ENCODE measurements at regions not wholly inside any gene's neighbourhood (a gene's known extent, or its start where the extent isn't known, plus 50 kb on each side); places are given as distances from the start of the nearest gene placed in this dataset.
"Not testable (repeated sequence)": the region's sequence is repeated elsewhere in the genome, so short reads cannot be mapped to it uniquely, and the experiment has no call there.

- not testable (repeated sequence) for H3K4me3 ChIP-seq (ENCODE audit: low read length in 2 of 2); H3K36me3 ChIP-seq (ENCODE audit: control insufficient read depth in 2 of 2, insufficient read depth in 2 of 2, low read length in 2 of 2); H3K9ac ChIP-seq (ENCODE audit: low read depth in 1 of 2, low read length in 2 of 2); H3K4me1 ChIP-seq (ENCODE audit: control insufficient read depth in 2 of 2, insufficient read depth in 2 of 2, low read length in 2 of 2); H3K9me3 ChIP-seq (ENCODE audit: control insufficient read depth in 2 of 2, low read length in 2 of 2); H3K27me3 ChIP-seq (ENCODE audit: control insufficient read depth in 2 of 2, insufficient read depth in 2 of 2, low read length in 2 of 2); H3K27ac ChIP-seq (ENCODE audit: low read depth in 2 of 2, low read length in 2 of 2)
These were observed 430.2 kb upstream of the TMEM132C start for GRCh38 chr12:127836802-127837201.

DNA sequence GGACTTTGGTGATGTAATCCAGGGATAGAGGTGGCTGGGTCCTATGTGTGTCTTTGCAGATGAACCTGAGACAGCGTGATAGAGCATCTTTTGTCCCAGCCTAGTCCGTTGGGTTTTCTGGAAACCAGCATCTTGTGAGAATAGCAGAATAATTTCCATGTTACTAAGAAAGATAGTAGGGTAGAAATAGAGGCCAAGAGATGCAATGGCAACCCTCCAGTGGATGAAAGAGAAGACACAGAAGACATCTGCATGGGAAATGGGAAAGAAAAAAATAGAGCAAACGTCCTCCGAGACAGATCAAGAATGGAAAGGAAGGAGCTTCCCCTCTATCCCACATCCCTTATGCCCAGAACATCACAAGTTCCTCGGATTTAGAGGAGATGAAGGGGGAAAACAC is 409.3 kb upstream of the TMEM132C start:
- no peaks in the 10 kb centered on the region for H3K27me3 ChIP-seq (ENCODE audit: control insufficient read depth in 2 of 2, insufficient read depth in 2 of 2, low read length in 2 of 2)
- H3K4me3 ChIP-seq (ENCODE audit: low read length in 2 of 2) = no peak overlapping the region
- H3K4me1 ChIP-seq (ENCODE audit: control insufficient read depth in 2 of 2, insufficient read depth in 2 of 2, low read length in 2 of 2) = no peaks in the 10 kb centered on the region
- H3K27ac ChIP-seq (ENCODE audit: low read depth in 2 of 2, low read length in 2 of 2) = no peak overlapping the region
- no peak overlapping the region for H3K9ac ChIP-seq (ENCODE audit: low read depth in 1 of 2, low read length in 2 of 2)
- no peaks in the 10 kb centered on the region for H3K36me3 ChIP-seq (ENCODE audit: control insufficient read depth in 2 of 2, insufficient read depth in 2 of 2, low read length in 2 of 2)
- no peaks in the 10 kb centered on the region for H3K9me3 ChIP-seq (ENCODE audit: control insufficient read depth in 2 of 2, low read length in 2 of 2)

DNA sequence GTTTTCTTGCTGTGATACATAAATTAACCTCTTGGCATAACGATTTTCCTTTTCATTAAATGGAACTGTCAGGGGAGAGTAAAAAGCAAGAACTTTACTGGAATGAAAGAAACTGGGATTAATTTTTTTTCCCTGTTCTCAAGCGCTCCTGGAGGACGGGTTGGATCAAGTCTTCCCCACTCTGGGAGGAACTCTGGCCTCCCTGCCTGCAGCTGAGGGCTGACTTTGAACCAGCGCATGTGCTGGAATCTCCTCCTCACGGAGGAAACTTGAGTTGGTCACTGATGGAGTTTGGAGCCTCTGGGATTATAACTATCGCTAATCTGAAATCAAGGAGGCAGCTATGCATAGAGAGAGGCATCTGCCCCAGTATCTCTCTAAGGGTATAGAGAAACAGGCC is 406.4 kb upstream of the TMEM132C start:
- H3K27ac ChIP-seq (ENCODE audit: low read depth in 2 of 2, low read length in 2 of 2) = no peak overlapping the region
- H3K4me1 ChIP-seq (ENCODE audit: control insufficient read depth in 2 of 2, insufficient read depth in 2 of 2, low read length in 2 of 2) = no peaks in the 10 kb centered on the region
- no peaks in the 10 kb centered on the region for H3K9me3 ChIP-seq (ENCODE audit: control insufficient read depth in 2 of 2, low read length in 2 of 2)
- no peaks in the 10 kb centered on the region for H3K36me3 ChIP-seq (ENCODE audit: control insufficient read depth in 2 of 2, insufficient read depth in 2 of 2, low read length in 2 of 2)
- H3K27me3 ChIP-seq (ENCODE audit: control insufficient read depth in 2 of 2, insufficient read depth in 2 of 2, low read length in 2 of 2) = no peaks in the 10 kb centered on the region
- H3K9ac ChIP-seq (ENCODE audit: low read depth in 1 of 2, low read length in 2 of 2) = no peak overlapping the region
- H3K4me3 ChIP-seq (ENCODE audit: low read length in 2 of 2) = no peak overlapping the region

- Histone ChIP-seq H3K9ac (ENCODE audit: low read depth in 1 of 2, low read length in 2 of 2) (no peak overlapping the region), H3K27me3 (ENCODE audit: control insufficient read depth in 2 of 2, insufficient read depth in 2 of 2, low read length in 2 of 2) (no peaks in the 10 kb centered on the region), H3K4me3 (ENCODE audit: low read length in 2 of 2) (no peak overlapping the region), H3K9me3 (ENCODE audit: control insufficient read depth in 2 of 2, low read length in 2 of 2) (no peaks in the 10 kb centered on the region), H3K4me1 (ENCODE audit: control insufficient read depth in 2 of 2, insufficient read depth in 2 of 2, low read length in 2 of 2) (no peaks in the 10 kb centered on the region), H3K36me3 (ENCODE audit: control insufficient read depth in 2 of 2, insufficient read depth in 2 of 2, low read length in 2 of 2) (no peaks in the 10 kb centered on the region), H3K27ac (ENCODE audit: low read depth in 2 of 2, low read length in 2 of 2) (no peak overlapping the region)
These were observed 405.6 kb upstream of the TMEM132C start for GRCh38 chr12:127861406-127861805.

- no peak overlapping the region for H3K27ac ChIP-seq (ENCODE audit: low read depth in 2 of 2, low read length in 2 of 2)
- H3K27me3 ChIP-seq (ENCODE audit: control insufficient read depth in 2 of 2, insufficient read depth in 2 of 2, low read length in 2 of 2) = no peaks in the 10 kb centered on the region
- H3K4me1 ChIP-seq (ENCODE audit: control insufficient read depth in 2 of 2, insufficient read depth in 2 of 2, low read length in 2 of 2) = no peaks in the 10 kb centered on the region
- no peaks in the 10 kb centered on the region for H3K36me3 ChIP-seq (ENCODE audit: control insufficient read depth in 2 of 2, insufficient read depth in 2 of 2, low read length in 2 of 2)
- no peak overlapping the region for H3K9ac ChIP-seq (ENCODE audit: low read depth in 1 of 2, low read length in 2 of 2)
- no peaks in the 10 kb centered on the region for H3K9me3 ChIP-seq (ENCODE audit: control insufficient read depth in 2 of 2, low read length in 2 of 2)
- no peak overlapping the region for H3K4me3 ChIP-seq (ENCODE audit: low read length in 2 of 2)
These were observed 393.7 kb upstream of the TMEM132C start for GRCh38 chr12:127873306-127873705.

DNA sequence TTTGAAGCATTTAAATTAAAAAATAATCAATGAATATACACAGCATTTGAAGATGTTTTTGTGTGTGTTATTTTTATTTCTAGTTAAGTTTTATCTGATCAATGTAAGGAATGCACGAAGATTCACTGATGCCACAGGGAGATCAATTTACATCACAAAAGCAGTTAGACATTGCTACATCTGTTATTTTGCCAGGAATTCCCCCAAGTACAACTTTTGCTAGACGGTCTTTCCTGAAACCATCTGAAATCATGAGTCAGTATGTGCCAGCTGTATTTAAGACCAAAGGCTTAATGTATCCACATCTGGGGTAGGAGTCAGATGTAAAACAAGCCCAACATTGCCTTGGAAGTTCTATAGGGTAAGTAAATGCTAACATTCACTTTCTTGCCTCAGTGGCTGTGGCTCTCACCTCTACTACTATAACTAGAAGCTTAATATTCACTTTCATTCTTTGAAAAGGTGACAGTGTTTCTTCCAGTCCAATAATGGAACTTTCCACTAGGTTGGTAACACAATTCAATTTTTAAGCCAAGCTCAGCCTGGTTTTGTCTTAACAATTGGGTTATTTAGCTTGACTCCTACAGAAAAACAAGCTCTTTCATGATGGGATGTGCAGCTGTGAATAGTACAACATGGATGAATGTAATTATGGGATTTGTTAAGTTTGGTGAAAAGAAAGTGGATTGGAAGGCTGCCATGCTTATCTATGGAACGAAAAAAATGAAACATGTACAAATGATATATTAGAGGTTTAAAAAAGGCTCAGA is 385.4 kb upstream of the TMEM132C start:
- Histone ChIP-seq H3K27me3 (ENCODE audit: control insufficient read depth in 2 of 2, insufficient read depth in 2 of 2, low read length in 2 of 2) (no peaks in the 10 kb centered on the region), H3K9me3 (ENCODE audit: control insufficient read depth in 2 of 2, low read length in 2 of 2) (no peaks in the 10 kb centered on the region), H3K4me1 (ENCODE audit: control insufficient read depth in 2 of 2, insufficient read depth in 2 of 2, low read length in 2 of 2) (no peaks in the 10 kb centered on the region), H3K27ac (ENCODE audit: low read depth in 2 of 2, low read length in 2 of 2) (no peak overlapping the region), H3K4me3 (ENCODE audit: low read length in 2 of 2) (no peak overlapping the region), H3K9ac (ENCODE audit: low read depth in 1 of 2, low read length in 2 of 2) (no peak overlapping the region), H3K36me3 (ENCODE audit: control insufficient read depth in 2 of 2, insufficient read depth in 2 of 2, low read length in 2 of 2) (no peaks in the 10 kb centered on the region)

DNA sequence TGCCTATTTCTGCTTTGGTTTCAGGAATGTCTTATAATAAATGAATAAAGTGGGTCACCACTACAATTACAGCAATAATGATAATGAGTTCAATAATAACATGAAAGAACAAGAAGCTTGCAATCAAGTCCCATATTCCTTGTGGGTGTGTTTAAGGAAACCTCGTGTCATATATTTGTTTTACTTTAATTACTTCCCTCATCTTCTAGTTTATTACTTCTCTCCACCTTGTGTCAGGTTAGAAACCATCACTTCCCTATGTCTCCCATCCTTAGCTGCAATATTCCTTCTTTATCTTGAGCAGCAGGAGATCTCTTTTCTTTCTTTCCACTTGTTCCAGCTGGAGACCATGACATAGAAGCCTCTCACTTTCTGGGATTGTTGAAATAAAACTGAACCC is 384.0 kb upstream of the TMEM132C start:
- no peaks in the 10 kb centered on the region for H3K9me3 ChIP-seq (ENCODE audit: control insufficient read depth in 2 of 2, low read length in 2 of 2)
- no peak overlapping the region for H3K27ac ChIP-seq (ENCODE audit: low read depth in 2 of 2, low read length in 2 of 2)
- H3K4me1 ChIP-seq (ENCODE audit: control insufficient read depth in 2 of 2, insufficient read depth in 2 of 2, low read length in 2 of 2) = no peaks in the 10 kb centered on the region
- no peaks in the 10 kb centered on the region for H3K36me3 ChIP-seq (ENCODE audit: control insufficient read depth in 2 of 2, insufficient read depth in 2 of 2, low read length in 2 of 2)
- no peak overlapping the region for H3K4me3 ChIP-seq (ENCODE audit: low read length in 2 of 2)
- H3K9ac ChIP-seq (ENCODE audit: low read depth in 1 of 2, low read length in 2 of 2) = no peak overlapping the region
- no peaks in the 10 kb centered on the region for H3K27me3 ChIP-seq (ENCODE audit: control insufficient read depth in 2 of 2, insufficient read depth in 2 of 2, low read length in 2 of 2)

DNA sequence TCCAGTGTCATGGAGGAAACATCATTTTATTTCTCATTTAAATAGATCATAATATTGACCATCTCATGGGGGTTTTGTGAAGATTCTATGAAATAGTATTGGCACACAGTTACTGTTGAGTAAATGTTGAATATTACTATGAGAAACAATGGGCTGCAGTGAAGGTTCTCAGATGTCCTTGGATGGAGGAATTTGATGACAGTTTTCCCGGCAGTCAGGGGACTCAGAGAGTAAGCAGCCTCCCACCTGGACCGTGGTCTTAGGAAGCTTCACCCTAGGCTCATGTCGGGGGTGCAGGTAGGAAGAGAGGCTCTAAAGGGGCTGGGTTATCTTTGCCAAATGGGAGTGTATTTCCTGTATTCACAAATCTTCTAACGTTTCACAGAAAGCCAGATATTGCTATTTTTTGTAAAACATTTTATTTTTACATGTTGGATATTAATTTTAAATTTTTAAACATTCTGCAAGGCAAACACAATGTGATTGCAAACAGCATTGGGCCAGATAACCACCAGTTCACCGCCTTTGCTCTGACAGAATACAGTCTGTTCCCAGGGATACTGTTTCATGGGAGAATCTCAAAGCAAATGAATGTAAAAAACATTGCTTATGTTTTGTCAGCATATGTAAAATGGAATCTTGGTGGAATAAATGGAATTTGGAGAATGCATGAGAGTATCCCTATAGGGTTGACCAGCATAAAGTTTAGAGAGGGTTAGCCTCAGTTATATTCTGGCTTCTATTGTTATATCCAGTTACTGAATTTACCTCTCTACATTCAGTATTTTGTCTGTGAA is 380.8 kb upstream of the TMEM132C start:
- Histone ChIP-seq H3K4me1 (ENCODE audit: control insufficient read depth in 2 of 2, insufficient read depth in 2 of 2, low read length in 2 of 2) (no peaks in the 10 kb centered on the region), H3K36me3 (ENCODE audit: control insufficient read depth in 2 of 2, insufficient read depth in 2 of 2, low read length in 2 of 2) (no peaks in the 10 kb centered on the region), H3K27me3 (ENCODE audit: control insufficient read depth in 2 of 2, insufficient read depth in 2 of 2, low read length in 2 of 2) (no peaks in the 10 kb centered on the region), H3K4me3 (ENCODE audit: low read length in 2 of 2) (no peak overlapping the region), H3K9ac (ENCODE audit: low read depth in 1 of 2, low read length in 2 of 2) (no peak overlapping the region), H3K9me3 (ENCODE audit: control insufficient read depth in 2 of 2, low read length in 2 of 2) (no peaks in the 10 kb centered on the region), H3K27ac (ENCODE audit: low read depth in 2 of 2, low read length in 2 of 2) (no peak overlapping the region)

DNA sequence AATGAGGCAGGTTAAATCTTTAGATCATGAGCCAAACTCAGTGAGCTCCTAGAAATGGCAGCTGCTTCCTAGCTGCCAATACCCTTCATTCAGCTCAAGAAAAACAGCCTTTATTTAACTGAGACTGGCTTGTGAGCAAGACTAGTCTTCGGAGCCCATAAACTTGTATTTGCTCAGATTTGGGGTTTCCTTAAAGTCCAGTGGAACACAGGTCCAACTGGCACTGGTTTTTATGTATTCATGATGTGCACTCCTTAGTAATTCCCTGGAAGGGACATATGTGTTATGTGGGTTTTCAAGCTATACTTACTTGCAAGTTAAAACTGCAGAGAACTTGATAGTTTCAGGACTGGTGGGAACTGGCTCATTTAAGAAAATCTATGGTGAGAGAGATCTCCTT is 380.1 kb upstream of the TMEM132C start:
- Histone ChIP-seq H3K9me3 (ENCODE audit: control insufficient read depth in 2 of 2, low read length in 2 of 2) (no peaks in the 10 kb centered on the region), H3K36me3 (ENCODE audit: control insufficient read depth in 2 of 2, insufficient read depth in 2 of 2, low read length in 2 of 2) (no peaks in the 10 kb centered on the region), H3K9ac (ENCODE audit: low read depth in 1 of 2, low read length in 2 of 2) (no peak overlapping the region), H3K4me3 (ENCODE audit: low read length in 2 of 2) (no peak overlapping the region), H3K4me1 (ENCODE audit: control insufficient read depth in 2 of 2, insufficient read depth in 2 of 2, low read length in 2 of 2) (no peaks in the 10 kb centered on the region), H3K27ac (ENCODE audit: low read depth in 2 of 2, low read length in 2 of 2) (no peak overlapping the region), H3K27me3 (ENCODE audit: control insufficient read depth in 2 of 2, insufficient read depth in 2 of 2, low read length in 2 of 2) (no peaks in the 10 kb centered on the region)

- Histone ChIP-seq H3K36me3 (ENCODE audit: control insufficient read depth in 2 of 2, insufficient read depth in 2 of 2, low read length in 2 of 2) (no peaks in the 10 kb centered on the region), H3K27me3 (ENCODE audit: control insufficient read depth in 2 of 2, insufficient read depth in 2 of 2, low read length in 2 of 2) (no peaks in the 10 kb centered on the region), H3K9ac (ENCODE audit: low read depth in 1 of 2, low read length in 2 of 2) (no peak overlapping the region), H3K4me3 (ENCODE audit: low read length in 2 of 2) (no peak overlapping the region), H3K9me3 (ENCODE audit: control insufficient read depth in 2 of 2, low read length in 2 of 2) (no peaks in the 10 kb centered on the region), H3K4me1 (ENCODE audit: control insufficient read depth in 2 of 2, insufficient read depth in 2 of 2, low read length in 2 of 2) (no peaks in the 10 kb centered on the region), H3K27ac (ENCODE audit: low read depth in 2 of 2, low read length in 2 of 2) (no peak overlapping the region)
These were observed 377.8 kb upstream of the TMEM132C start for GRCh38 chr12:127888943-127889719.
